HCT116 (cell line): ENCODE measurements at regions not wholly inside any gene's neighbourhood (a gene's known extent, or its start where the extent isn't known, plus 50 kb on each side); places are given as distances from the start of the nearest gene placed in this dataset.

Source experiments
- ATF3 ChIP-seq: IDR thresholded peaks from 2 replicates; pipeline ENCODE4 v1.6.1; 2012
- CTCF ChIP-seq, 3 experiments: fragments of 200-600 bp in 1 of 3; sonication (generic) in 1 of 3; IDR thresholded peaks in 2 of 3; conservative IDR thresholded peaks in 1 of 3; 2 replicates each; pipeline ENCODE4 v1.5.1; 2012 to 2017; ENCODE audit warnings: low read depth in 2 of 3, low read length in 2 of 3, antibody characterized with exemption in 1 of 3, borderline replicate concordance in 1 of 3, control low read depth in 1 of 3, mild to moderate bottlenecking in 1 of 3, mixed read lengths in 1 of 3, mixed run types in 1 of 3, moderate library complexity in 1 of 3; ENCODE audit not compliant: insufficient read depth in 1 of 3
- EZH2 ChIP-seq: fragments of 200-600 bp; sonication (generic); IDR thresholded peaks from 2 replicates; pipeline ENCODE4 v1.6.1; 2017; ENCODE audit warnings: antibody characterized with exemption, mixed run types
- EZH2phosphoT487 ChIP-seq: fragments of 200-600 bp; IDR thresholded peaks from 2 replicates; pipeline ENCODE4 v1.6.1; 2018; ENCODE audit warnings: antibody characterized with exemption, borderline replicate concordance
- JUND ChIP-seq: IDR thresholded peaks from 2 replicates; pipeline ENCODE4 v1.6.1; 2012
- POLR2A ChIP-seq: IDR thresholded peaks from 2 replicates; pipeline ENCODE4 v1.7.0; 2011; ENCODE audit warnings: borderline replicate concordance; ENCODE audit not compliant: insufficient read depth, insufficient read length; ENCODE audit errors: extremely low read depth
- POLR2AphosphoS5 ChIP-seq: IDR thresholded peaks from 2 replicates; pipeline ENCODE4 v1.6.1; 2011; ENCODE audit warnings: mild to moderate bottlenecking, low read depth, low read length, moderate library complexity
- RAD21 ChIP-seq: IDR thresholded peaks from 2 replicates; pipeline ENCODE4 v1.6.1; 2012; ENCODE audit warnings: low read depth, mild to moderate bottlenecking
- REST ChIP-seq: IDR thresholded peaks from 2 replicates; pipeline ENCODE4 v1.6.1; 2012; ENCODE audit warnings: low read depth
- TCF7L2 ChIP-seq: IDR thresholded peaks from 2 replicates; pipeline ENCODE4 v1.7.0; 2011; ENCODE audit warnings: borderline replicate concordance, inconsistent platforms; ENCODE audit not compliant: insufficient read depth, insufficient read length; ENCODE audit errors: extremely low read depth
- YY1 ChIP-seq: IDR thresholded peaks from 2 replicates; pipeline ENCODE4 v1.6.1; 2011; ENCODE audit warnings: low read length, low read depth, moderate library complexity, mild to moderate bottlenecking; ENCODE audit not compliant: insufficient replicate concordance; ENCODE audit errors: extremely low read depth
- ZFX ChIP-seq: fragments of 450-650 bp; IDR thresholded peaks from 2 replicates; pipeline ENCODE4 v1.6.1; 2017
- ZNF274 ChIP-seq: fragments of 200-500 bp; sonication (Bioruptor generic); IDR thresholded peaks from 2 replicates; pipeline ENCODE4 v1.6.1; 2014; ENCODE audit warnings: mild to moderate bottlenecking, low read depth, low read length, inconsistent platforms

- TF ChIP-seq EZH2 (no peak), REST (no peak), POLR2A (no peak), RAD21 (no peak), YY1 (no peak), TCF7L2 (no peak), CTCF (IDR thresholded peaks at IDR 0.05 in 2 of 3, conservative IDR thresholded peaks at IDR 0.05 in 1 of 3; ENCODE audit: borderline replicate concordance in 1 of 3, insufficient read depth in 1 of 3, low read depth in 2 of 3, low read length in 2 of 3) (no peak), ZNF274 (no peak), ATF3 (no peak), ZFX (no peak), POLR2AphosphoS5 (no peak), JUND (no peak), EZH2phosphoT487 (no peak)
Measured at GRCh38 chr7:69414555-69414954, 183.7 kb upstream of the AUTS2 start.
